T-helper 1 cell treated with Interleukin-12 subunit alpha and Interleukin-12 subunit beta and Interleukin-4 antibody, amounts not matched to agents 30 μg/mL and 1 μg/mL, for 36 hours (primary cell): ENCODE measurements at regions not wholly inside any gene's neighbourhood (a gene's known extent, or its start where the extent isn't known, plus 50 kb on each side); places are given as distances from the start of the nearest gene placed in this dataset.

Experiments used
- H3K27ac Mint-ChIP-seq: one replicate; pipeline ENCODE4 v1.8.0; 2021; ENCODE audit warnings: mild to moderate bottlenecking, mixed read lengths
- H3K27me3 Mint-ChIP-seq: one replicate; pipeline ENCODE4 v1.8.0; 2021; ENCODE audit warnings: low read depth, mixed read lengths
- H3K36me3 Mint-ChIP-seq: one replicate; pipeline ENCODE4 v1.8.0; 2021; ENCODE audit warnings: low read depth, mixed read lengths
- H3K4me1 Mint-ChIP-seq: one replicate; pipeline ENCODE4 v1.8.0; 2021; ENCODE audit warnings: low read depth, mixed read lengths
- H3K4me3 Mint-ChIP-seq: one replicate; pipeline ENCODE4 v1.8.0; 2021; ENCODE audit warnings: mild to moderate bottlenecking, moderate library complexity, mixed read lengths
- H3K9me3 Mint-ChIP-seq: one replicate; pipeline ENCODE4 v1.8.0; 2021; ENCODE audit warnings: mixed read lengths

- Mint-ChIP-seq H3K27ac (no peak overlapping the region), H3K4me3 (no peak overlapping the region), H3K36me3 (no peaks in the 10 kb centered on the region), H3K9me3 (no peaks in the 10 kb centered on the region), H3K27me3 (no peaks in the 10 kb centered on the region), H3K4me1 (no peaks in the 10 kb centered on the region)
Observed at GRCh38 chr2:195038153-195038552, 618.9 kb upstream of the SLC39A10 start.

- no peaks in the 10 kb centered on the region for H3K27me3 Mint-ChIP-seq
- no peak overlapping the region for H3K27ac Mint-ChIP-seq
- H3K4me1 Mint-ChIP-seq, result no peaks in the 10 kb centered on the region
- H3K4me3 Mint-ChIP-seq, result no peak overlapping the region
- no peaks in the 10 kb centered on the region for H3K9me3 Mint-ChIP-seq
- no peaks in the 10 kb centered on the region for H3K36me3 Mint-ChIP-seq
Observed at GRCh38 chr2:195037045-195037444, 620.0 kb upstream of the SLC39A10 start.

- no peak overlapping the region for H3K27ac Mint-ChIP-seq
- H3K9me3 Mint-ChIP-seq, result no peaks in the 10 kb centered on the region
- no peaks in the 10 kb centered on the region for H3K36me3 Mint-ChIP-seq
- H3K4me1 Mint-ChIP-seq, result peaks cover under 1% of the 10 kb centered on the region
- H3K27me3 Mint-ChIP-seq, result peaks cover 6% of the 10 kb centered on the region
- no peak overlapping the region for H3K4me3 Mint-ChIP-seq
Observed at GRCh38 chr2:195031411-195031810, 625.6 kb upstream of the SLC39A10 start.

GRCh38 chr2:195029804-195030654 is 627.0 kb upstream of the SLC39A10 start:
- H3K27ac Mint-ChIP-seq, result no peak overlapping the region
- H3K4me1 Mint-ChIP-seq, result peaks cover 2% of the 10 kb centered on the region
- H3K36me3 Mint-ChIP-seq, result no peaks in the 10 kb centered on the region
- H3K4me3 Mint-ChIP-seq, result no peak overlapping the region
- H3K9me3 Mint-ChIP-seq, result no peaks in the 10 kb centered on the region
- peaks cover 6% of the 10 kb centered on the region for H3K27me3 Mint-ChIP-seq

GRCh38 chr2:195027947-195028346 is 629.1 kb upstream of the SLC39A10 start:
- Mint-ChIP-seq H3K4me1 (peaks cover 2% of the 10 kb centered on the region), H3K27me3 (peaks cover 6% of the 10 kb centered on the region), H3K9me3 (no peaks in the 10 kb centered on the region), H3K36me3 (no peaks in the 10 kb centered on the region), H3K27ac (no peak overlapping the region), H3K4me3 (no peak overlapping the region)

- Mint-ChIP-seq H3K27ac (no peak overlapping the region), H3K4me3 (no peak overlapping the region), H3K36me3 (no peaks in the 10 kb centered on the region), H3K9me3 (no peaks in the 10 kb centered on the region), H3K4me1 (peaks cover 10% of the 10 kb centered on the region), H3K27me3 (peaks cover 6% of the 10 kb centered on the region)
Observed at GRCh38 chr2:195026261-195026660, 630.8 kb upstream of the SLC39A10 start.

GRCh38 chr2:195022508-195022830 is 634.6 kb upstream of the SLC39A10 start:
- H3K4me3 Mint-ChIP-seq, result no peak overlapping the region
- H3K27ac Mint-ChIP-seq, result no peak overlapping the region
- H3K9me3 Mint-ChIP-seq, result no peaks in the 10 kb centered on the region
- H3K36me3 Mint-ChIP-seq, result no peaks in the 10 kb centered on the region
- H3K27me3 Mint-ChIP-seq, result no peaks in the 10 kb centered on the region
- peaks cover 10% of the 10 kb centered on the region for H3K4me1 Mint-ChIP-seq

- Mint-ChIP-seq H3K4me1 (peaks cover 10% of the 10 kb centered on the region), H3K4me3 (no peak overlapping the region), H3K27ac (no peak overlapping the region), H3K27me3 (no peaks in the 10 kb centered on the region), H3K9me3 (no peaks in the 10 kb centered on the region), H3K36me3 (no peaks in the 10 kb centered on the region)
Observed at GRCh38 chr2:195021711-195022507, 635.1 kb upstream of the SLC39A10 start.

- H3K27ac Mint-ChIP-seq, result no peak overlapping the region
- H3K36me3 Mint-ChIP-seq, result no peaks in the 10 kb centered on the region
- no peaks in the 10 kb centered on the region for H3K9me3 Mint-ChIP-seq
- peaks cover 8% of the 10 kb centered on the region for H3K4me1 Mint-ChIP-seq
- no peak overlapping the region for H3K4me3 Mint-ChIP-seq
- H3K27me3 Mint-ChIP-seq, result no peaks in the 10 kb centered on the region
Observed at GRCh38 chr2:195018462-195018861, 638.6 kb upstream of the SLC39A10 start.

- no peaks in the 10 kb centered on the region for H3K9me3 Mint-ChIP-seq
- H3K27ac Mint-ChIP-seq, result no peak overlapping the region
- H3K36me3 Mint-ChIP-seq, result no peaks in the 10 kb centered on the region
- H3K4me1 Mint-ChIP-seq, result peaks cover 8% of the 10 kb centered on the region
- no peaks in the 10 kb centered on the region for H3K27me3 Mint-ChIP-seq
- no peak overlapping the region for H3K4me3 Mint-ChIP-seq
Observed at GRCh38 chr2:195017890-195018289, 639.1 kb upstream of the SLC39A10 start.

GRCh38 chr2:195016841-195017240 is 640.2 kb upstream of the SLC39A10 start:
- peaks cover 2% of the 10 kb centered on the region for H3K4me1 Mint-ChIP-seq
- no peaks in the 10 kb centered on the region for H3K36me3 Mint-ChIP-seq
- no peaks in the 10 kb centered on the region for H3K27me3 Mint-ChIP-seq
- H3K4me3 Mint-ChIP-seq, result no peak overlapping the region
- no peaks in the 10 kb centered on the region for H3K9me3 Mint-ChIP-seq
- no peak overlapping the region for H3K27ac Mint-ChIP-seq

- Mint-ChIP-seq H3K27ac (no peak overlapping the region), H3K36me3 (no peaks in the 10 kb centered on the region), H3K9me3 (no peaks in the 10 kb centered on the region), H3K4me1 (no peaks in the 10 kb centered on the region), H3K27me3 (no peaks in the 10 kb centered on the region), H3K4me3 (no peak overlapping the region)
Observed at GRCh38 chr2:195009202-195009601, 647.8 kb upstream of the SLC39A10 start.

- Mint-ChIP-seq H3K27me3 (no peaks in the 10 kb centered on the region), H3K36me3 (no peaks in the 10 kb centered on the region), H3K27ac (no peak overlapping the region), H3K9me3 (no peaks in the 10 kb centered on the region), H3K4me1 (no peaks in the 10 kb centered on the region), H3K4me3 (no peak overlapping the region)
Observed at GRCh38 chr2:195006856-195007255, 650.2 kb upstream of the SLC39A10 start.

GRCh38 chr2:195003881-195004471 is 653.0 kb upstream of the SLC39A10 start:
- H3K36me3 Mint-ChIP-seq, result no peaks in the 10 kb centered on the region
- no peak overlapping the region for H3K27ac Mint-ChIP-seq
- H3K4me1 Mint-ChIP-seq, result no peaks in the 10 kb centered on the region
- H3K4me3 Mint-ChIP-seq, result no peak overlapping the region
- no peaks in the 10 kb centered on the region for H3K9me3 Mint-ChIP-seq
- H3K27me3 Mint-ChIP-seq, result no peaks in the 10 kb centered on the region

- Mint-ChIP-seq H3K27me3 (no peaks in the 10 kb centered on the region), H3K9me3 (no peaks in the 10 kb centered on the region)
Observed at GRCh38 chr2:195001924-195002323, 655.1 kb upstream of the SLC39A10 start.

More at GRCh38 chr2:195001924-195002323, 655.1 kb upstream of the SLC39A10 start:
- Mint-ChIP-seq H3K4me3 (no peak overlapping the region), H3K4me1 (no peaks in the 10 kb centered on the region), H3K27ac (no peak overlapping the region), H3K36me3 (no peaks in the 10 kb centered on the region)
